MM.1S (cell line): ENCODE measurements at regions not wholly inside any gene's neighbourhood (a gene's known extent, or its start where the extent isn't known, plus 50 kb on each side); places are given as distances from the start of the nearest gene placed in this dataset.

Experiments used
- DNase-seq: peaks from one replicate; pipeline ENCODE4 v3.0.0-alpha.2; 2015
- H2AFZ ChIP-seq: fragments of 300-600 bp; sonication (generic); 2 replicates; pipeline ENCODE4 v1.6.0; 2016; ENCODE audit warnings: antibody characterized with exemption, low read length
- H3F3A ChIP-seq: fragments of 300-600 bp; sonication (generic); 2 replicates; pipeline ENCODE4 v1.6.1; 2016; ENCODE audit warnings: mild to moderate bottlenecking, antibody characterized with exemption, low read length, moderate library complexity, mixed read lengths; ENCODE audit not compliant: insufficient read depth
- H3K27ac ChIP-seq: fragments of 300-600 bp; sonication (generic); 2 replicates; pipeline ENCODE4 v1.5.1; 2016; ENCODE audit warnings: mild to moderate bottlenecking, low read length
- H3K27me3 ChIP-seq: fragments of 300-600 bp; sonication (generic); replicated peaks from 2 replicates; pipeline ENCODE4 v1.6.0; 2016; ENCODE audit warnings: low read length; ENCODE audit not compliant: insufficient read depth
- H3K36me3 ChIP-seq: fragments of 300-600 bp; sonication (generic); replicated peaks from 2 replicates; pipeline ENCODE4 v1.6.1; 2016; ENCODE audit warnings: mild to moderate bottlenecking, low read length, mixed read lengths; ENCODE audit not compliant: insufficient read depth
- H3K4me1 ChIP-seq: fragments of 300-600 bp; sonication (generic); 2 replicates; pipeline ENCODE4 v1.6.1; 2016; ENCODE audit warnings: low read length, mixed read lengths
- H3K4me2 ChIP-seq: fragments of 300-600 bp; sonication (generic); 2 replicates; pipeline ENCODE4 v1.6.0; 2016; ENCODE audit warnings: low read depth, low read length
- H3K4me3 ChIP-seq: fragments of 300-600 bp; sonication (generic); 2 replicates; pipeline ENCODE4 v1.5.1; 2016; ENCODE audit warnings: low read length, mixed read lengths
- H3K79me2 ChIP-seq: fragments of 300-600 bp; sonication (generic); 2 replicates; pipeline ENCODE4 v1.6.1; 2016; ENCODE audit warnings: mixed run types, low read length, mixed read lengths
- H3K9ac ChIP-seq: fragments of 300-600 bp; sonication (generic); 2 replicates; pipeline ENCODE4 v1.6.1; 2016; ENCODE audit warnings: low read length, mixed read lengths
- H3K9me2 ChIP-seq: fragments of 300-600 bp; sonication (generic); replicated peaks from 2 replicates; pipeline ENCODE4 v1.6.1; 2016; ENCODE audit warnings: mild to moderate bottlenecking, low read length, mixed read lengths; ENCODE audit not compliant: insufficient read depth
- H3K9me3 ChIP-seq: fragments of 300-600 bp; sonication (generic); replicated peaks from 2 replicates; pipeline ENCODE4 v1.6.1; 2016; ENCODE audit warnings: mild to moderate bottlenecking, low read length, mixed read lengths; ENCODE audit not compliant: insufficient read depth
- H4K20me1 ChIP-seq: fragments of 300-600 bp; sonication (generic); 2 replicates; pipeline ENCODE4 v1.6.1; 2016; ENCODE audit warnings: mild to moderate bottlenecking, low read length, moderate library complexity, mixed read lengths; ENCODE audit not compliant: insufficient read depth
- EZH2 ChIP-seq: fragments of 300-600 bp; sonication (generic); optimal IDR thresholded peaks from 2 replicates; pipeline ENCODE3; 2017; ENCODE audit warnings: low read depth, mild to moderate bottlenecking, antibody characterized with exemption, low read length, mixed read lengths
- EZH2phosphoT487 ChIP-seq: fragments of 300-600 bp; sonication (generic); IDR thresholded peaks from 2 replicates; pipeline ENCODE4 v1.6.1; 2018; ENCODE audit warnings: antibody characterized with exemption, low read length
- TF ChIP-seq, protein P1 (sequence below): fragments of 300-600 bp; sonication (generic); IDR thresholded peaks from 2 replicates; pipeline ENCODE4 v1.5.1; 2016; ENCODE audit warnings: antibody characterized with exemption, low read length, mixed read lengths

DNA sequence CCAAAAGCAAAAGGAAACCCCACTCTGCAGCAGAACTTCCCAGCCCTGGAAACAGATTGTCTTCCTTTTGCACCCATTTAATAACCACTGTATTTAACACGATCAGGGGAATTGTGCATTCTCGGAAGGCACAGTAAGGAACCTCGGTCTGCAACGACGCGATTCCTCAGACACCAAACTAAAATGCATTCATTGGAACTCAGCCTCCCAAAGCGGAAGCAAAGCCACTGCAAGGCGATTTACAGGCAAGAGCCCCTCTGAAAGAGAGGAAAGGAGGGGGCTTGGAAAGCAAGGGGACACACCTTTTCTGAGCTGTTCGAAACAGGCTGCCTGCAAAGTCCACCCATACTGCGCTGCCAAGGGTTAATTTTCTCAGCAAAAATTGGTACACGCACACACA lies 297.7 kb downstream of the OMA1 start:
- no peaks in the 10 kb centered on the region for H3K9me3 ChIP-seq
- H3K27ac ChIP-seq = no peak overlapping the region
- no peak overlapping the region for H3K4me3 ChIP-seq
- H3K27me3 ChIP-seq = no peaks in the 10 kb centered on the region
- H2AFZ ChIP-seq = no peak overlapping the region
- H4K20me1 ChIP-seq = no peaks in the 10 kb centered on the region
- H3K79me2 ChIP-seq = no peaks in the 10 kb centered on the region
- TF ChIP-seq, protein P1, sequence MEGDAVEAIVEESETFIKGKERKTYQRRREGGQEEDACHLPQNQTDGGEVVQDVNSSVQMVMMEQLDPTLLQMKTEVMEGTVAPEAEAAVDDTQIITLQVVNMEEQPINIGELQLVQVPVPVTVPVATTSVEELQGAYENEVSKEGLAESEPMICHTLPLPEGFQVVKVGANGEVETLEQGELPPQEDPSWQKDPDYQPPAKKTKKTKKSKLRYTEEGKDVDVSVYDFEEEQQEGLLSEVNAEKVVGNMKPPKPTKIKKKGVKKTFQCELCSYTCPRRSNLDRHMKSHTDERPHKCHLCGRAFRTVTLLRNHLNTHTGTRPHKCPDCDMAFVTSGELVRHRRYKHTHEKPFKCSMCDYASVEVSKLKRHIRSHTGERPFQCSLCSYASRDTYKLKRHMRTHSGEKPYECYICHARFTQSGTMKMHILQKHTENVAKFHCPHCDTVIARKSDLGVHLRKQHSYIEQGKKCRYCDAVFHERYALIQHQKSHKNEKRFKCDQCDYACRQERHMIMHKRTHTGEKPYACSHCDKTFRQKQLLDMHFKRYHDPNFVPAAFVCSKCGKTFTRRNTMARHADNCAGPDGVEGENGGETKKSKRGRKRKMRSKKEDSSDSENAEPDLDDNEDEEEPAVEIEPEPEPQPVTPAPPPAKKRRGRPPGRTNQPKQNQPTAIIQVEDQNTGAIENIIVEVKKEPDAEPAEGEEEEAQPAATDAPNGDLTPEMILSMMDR = no peak
- TF ChIP-seq EZH2 (no peak), EZH2phosphoT487 (no peak)
- H3K9me2 ChIP-seq = no peaks in the 10 kb centered on the region
- no peak for DNase-seq
- no peak overlapping the region for H3K4me2 ChIP-seq
- H3F3A ChIP-seq = no peaks in the 10 kb centered on the region
- H3K36me3 ChIP-seq = no peaks in the 10 kb centered on the region
- H3K9ac ChIP-seq = no peak overlapping the region
- no peaks in the 10 kb centered on the region for H3K4me1 ChIP-seq

DNA sequence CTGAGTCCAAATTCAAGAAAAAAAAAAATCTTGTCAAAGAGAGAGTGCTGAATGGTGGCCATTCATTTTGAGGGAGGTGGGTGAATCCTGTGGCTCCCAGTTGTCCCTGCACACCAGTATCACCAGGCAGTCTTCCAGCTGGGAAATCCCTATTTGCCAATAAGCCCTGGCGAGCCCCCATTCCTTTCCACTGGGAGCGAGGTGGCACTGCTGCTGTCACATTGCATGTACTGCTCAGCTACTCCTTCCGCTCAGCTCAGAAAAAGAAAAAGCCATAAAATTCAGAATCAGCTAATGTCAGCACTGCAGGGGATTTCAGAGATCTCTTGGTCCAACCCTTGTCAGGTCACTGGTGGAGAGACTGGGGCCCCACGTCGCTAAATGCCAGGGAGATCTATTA lies 298.5 kb downstream of the OMA1 start:
- H3K4me1 ChIP-seq = no peaks in the 10 kb centered on the region
- H3K9me2 ChIP-seq = no peaks in the 10 kb centered on the region
- H4K20me1 ChIP-seq = no peaks in the 10 kb centered on the region
- DNase-seq = no peak
- no peak overlapping the region for H2AFZ ChIP-seq
- H3K36me3 ChIP-seq = no peaks in the 10 kb centered on the region
- H3K9me3 ChIP-seq = no peaks in the 10 kb centered on the region
- no peak overlapping the region for H3K4me3 ChIP-seq
- no peak for TF ChIP-seq EZH2
- TF ChIP-seq, protein P1 = no peak
- no peak for TF ChIP-seq EZH2phosphoT487
- H3F3A ChIP-seq = no peaks in the 10 kb centered on the region
- no peak overlapping the region for H3K4me2 ChIP-seq
- no peaks in the 10 kb centered on the region for H3K79me2 ChIP-seq
- H3K27ac ChIP-seq = no peak overlapping the region
- no peak overlapping the region for H3K9ac ChIP-seq
- H3K27me3 ChIP-seq = no peaks in the 10 kb centered on the region

DNA sequence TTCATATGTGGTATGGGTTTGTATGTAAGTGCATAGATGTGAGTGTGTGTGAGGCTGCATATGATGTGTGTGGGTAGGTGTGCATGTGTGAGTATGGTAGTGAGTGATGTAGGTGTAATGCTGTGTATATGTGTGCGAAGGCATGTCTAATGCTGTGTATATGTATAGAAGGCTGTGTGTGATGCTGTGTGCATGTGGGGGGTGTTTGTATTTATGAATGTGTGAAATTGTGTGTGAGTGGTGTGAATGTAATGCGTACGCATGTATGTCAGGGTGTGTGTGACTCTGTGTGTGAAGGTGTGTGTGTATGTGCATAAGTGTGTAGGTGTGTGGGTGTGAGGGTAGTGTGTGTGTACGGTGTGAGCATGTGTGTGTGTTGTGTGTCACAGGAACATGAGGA lies 300.0 kb downstream of the OMA1 start:
- H3K9ac ChIP-seq = no peak overlapping the region
- no peaks in the 10 kb centered on the region for H3K9me3 ChIP-seq
- no peak overlapping the region for H2AFZ ChIP-seq
- no peaks in the 10 kb centered on the region for H3K4me1 ChIP-seq
- no peak overlapping the region for H3K4me3 ChIP-seq
- H3K4me2 ChIP-seq = no peak overlapping the region
- TF ChIP-seq, protein P1 = no peak
- TF ChIP-seq EZH2 (no peak), EZH2phosphoT487 (no peak)
- no peaks in the 10 kb centered on the region for H3K36me3 ChIP-seq
- no peaks in the 10 kb centered on the region for H3K9me2 ChIP-seq
- H3K27me3 ChIP-seq = no peaks in the 10 kb centered on the region
- no peak overlapping the region for H3K27ac ChIP-seq
- no peaks in the 10 kb centered on the region for H4K20me1 ChIP-seq
- H3F3A ChIP-seq = no peaks in the 10 kb centered on the region
- DNase-seq = no peak
- no peaks in the 10 kb centered on the region for H3K79me2 ChIP-seq
